ENCODE measurements at regions not wholly inside any gene's neighbourhood (a gene's known extent, or its start where the extent isn't known, plus 50 kb on each side); places are given as distances from the start of the nearest gene placed in this dataset.

GRCh38 chr10:121292321-121292720 lies 305.9 kb downstream of the FGFR2 start:
- TF ChIP-seq CTCF (conservative IDR thresholded peaks at IDR 0.05; ENCODE audit: low read length) (no peak), EZH2phosphoT487 (IDR thresholded peaks at IDR 0.05; ENCODE audit: borderline replicate concordance) (no peak)
